ENCODE measurements at regions not wholly inside any gene's neighbourhood (a gene's known extent, or its start where the extent isn't known, plus 50 kb on each side); places are given as distances from the start of the nearest gene placed in this dataset.

GRCh38 chr4:110815950-110816349, 193.1 kb upstream of the PITX2 start:
- H3K36me3 ChIP-seq (ENCODE audit: control insufficient read depth, insufficient read depth, low read length), result no peaks in the 10 kb centered on the region
- H3K9me3 ChIP-seq, result no peaks in the 10 kb centered on the region; the same call in 1 of the 2 replicates
- Mint-ChIP-seq H3K9me3 (ENCODE audit: unreplicated experiment) (peaks cover 24% of the 10 kb centered on the region), H3K4me3 (ENCODE audit: unreplicated experiment) (no peak overlapping the region), H3K4me1 (ENCODE audit: low read depth, unreplicated experiment) (peaks cover 25% of the 10 kb centered on the region), H3K36me3 (ENCODE audit: insufficient read depth, unreplicated experiment) (no peaks in the 10 kb centered on the region), H3K27ac (ENCODE audit: unreplicated experiment) (no peak overlapping the region), H3K27me3 (ENCODE audit: insufficient read depth, unreplicated experiment) (no peaks in the 10 kb centered on the region)
- TF ChIP-seq, protein P1, sequence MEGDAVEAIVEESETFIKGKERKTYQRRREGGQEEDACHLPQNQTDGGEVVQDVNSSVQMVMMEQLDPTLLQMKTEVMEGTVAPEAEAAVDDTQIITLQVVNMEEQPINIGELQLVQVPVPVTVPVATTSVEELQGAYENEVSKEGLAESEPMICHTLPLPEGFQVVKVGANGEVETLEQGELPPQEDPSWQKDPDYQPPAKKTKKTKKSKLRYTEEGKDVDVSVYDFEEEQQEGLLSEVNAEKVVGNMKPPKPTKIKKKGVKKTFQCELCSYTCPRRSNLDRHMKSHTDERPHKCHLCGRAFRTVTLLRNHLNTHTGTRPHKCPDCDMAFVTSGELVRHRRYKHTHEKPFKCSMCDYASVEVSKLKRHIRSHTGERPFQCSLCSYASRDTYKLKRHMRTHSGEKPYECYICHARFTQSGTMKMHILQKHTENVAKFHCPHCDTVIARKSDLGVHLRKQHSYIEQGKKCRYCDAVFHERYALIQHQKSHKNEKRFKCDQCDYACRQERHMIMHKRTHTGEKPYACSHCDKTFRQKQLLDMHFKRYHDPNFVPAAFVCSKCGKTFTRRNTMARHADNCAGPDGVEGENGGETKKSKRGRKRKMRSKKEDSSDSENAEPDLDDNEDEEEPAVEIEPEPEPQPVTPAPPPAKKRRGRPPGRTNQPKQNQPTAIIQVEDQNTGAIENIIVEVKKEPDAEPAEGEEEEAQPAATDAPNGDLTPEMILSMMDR (IDR thresholded peaks at IDR 0.05; ENCODE audit: insufficient read depth in 1 of 2, low read depth in 1 of 2, low read length in 1 of 2, severe bottlenecking in 1 of 2, unreplicated experiment in 1 of 2), result no peak
- intact Hi-C loops (cut with micrococcal nuclease; ENCODE audit: unreplicated experiment), result loop anchor here (1.0 to 5.0 kb wide), 4 partner anchors 23 to 180 kb away; no protein-coding TSS in a partner anchor
- ChIA-PET CTCF (no interaction called here), POLR2A (no interaction called here)
- H3K4me3 ChIP-seq (ENCODE audit: low read depth, low read length), result no peak overlapping the region
- no peak for DNase-seq
- H3K27me3 ChIP-seq (replicated peaks; ENCODE audit: control insufficient read depth, insufficient read depth, low read length), result no peaks in the 10 kb centered on the region
- peaks cover 55% of the 10 kb centered on the region for H3K4me1 ChIP-seq
- no TSS peak for BruUV-seq (replicated peaks)

- Mint-ChIP-seq H3K4me3 (ENCODE audit: unreplicated experiment) (no peak overlapping the region), H3K9me3 (ENCODE audit: unreplicated experiment) (peaks cover 21% of the 10 kb centered on the region), H3K27ac (ENCODE audit: unreplicated experiment) (no peak overlapping the region), H3K4me1 (ENCODE audit: low read depth, unreplicated experiment) (peaks cover 24% of the 10 kb centered on the region), H3K27me3 (ENCODE audit: insufficient read depth, unreplicated experiment) (no peaks in the 10 kb centered on the region), H3K36me3 (ENCODE audit: insufficient read depth, unreplicated experiment) (no peaks in the 10 kb centered on the region)
- H3K4me3 ChIP-seq (ENCODE audit: low read depth, low read length), result no peak overlapping the region
- DNase-seq, result no peak
- ChIA-PET POLR2A (no interaction called here), CTCF (no interaction called here)
- H3K4me1 ChIP-seq, result peaks cover 60% of the 10 kb centered on the region
- TF ChIP-seq, protein P1 (IDR thresholded peaks at IDR 0.05; ENCODE audit: insufficient read depth in 1 of 2, low read depth in 1 of 2, low read length in 1 of 2, severe bottlenecking in 1 of 2, unreplicated experiment in 1 of 2), result no peak
- no peaks in the 10 kb centered on the region for H3K27me3 ChIP-seq (replicated peaks; ENCODE audit: control insufficient read depth, insufficient read depth, low read length)
- no peaks in the 10 kb centered on the region; the same call in 1 of the 2 replicates for H3K9me3 ChIP-seq
- H3K36me3 ChIP-seq (ENCODE audit: control insufficient read depth, insufficient read depth, low read length), result no peaks in the 10 kb centered on the region
- no TSS peak for BruUV-seq (replicated peaks)
- intact Hi-C loops (cut with micrococcal nuclease; ENCODE audit: unreplicated experiment), result loop anchor here (1.0 to 5.0 kb wide), 4 partner anchors 23 to 180 kb away; no protein-coding TSS in a partner anchor
These were observed 193.5 kb upstream of the PITX2 start for GRCh38 chr4:110816367-110816766.

GRCh38 chr4:110821186-110821585, 198.3 kb upstream of the PITX2 start:
- TF ChIP-seq, protein P1 (IDR thresholded peaks at IDR 0.05; ENCODE audit: insufficient read depth in 1 of 2, low read depth in 1 of 2, low read length in 1 of 2, severe bottlenecking in 1 of 2, unreplicated experiment in 1 of 2), result no peak
- intact Hi-C loops (cut with micrococcal nuclease; ENCODE audit: unreplicated experiment), result loop anchor here (1.0 to 2.0 kb wide), 4 partner anchors 30 to 198 kb away; partner anchors contain the start of gene PITX2
- H3K27ac Mint-ChIP-seq (ENCODE audit: unreplicated experiment), result no peak overlapping the region

More at GRCh38 chr4:110821186-110821585, 198.3 kb upstream of the PITX2 start:
- Mint-ChIP-seq H3K9me3 (ENCODE audit: unreplicated experiment) (no peaks in the 10 kb centered on the region), H3K36me3 (ENCODE audit: insufficient read depth, unreplicated experiment) (no peaks in the 10 kb centered on the region), H3K27me3 (ENCODE audit: insufficient read depth, unreplicated experiment) (no peaks in the 10 kb centered on the region), H3K4me3 (ENCODE audit: unreplicated experiment) (no peak overlapping the region), H3K4me1 (ENCODE audit: low read depth, unreplicated experiment) (peaks cover 7% of the 10 kb centered on the region)
- H3K36me3 ChIP-seq (ENCODE audit: control insufficient read depth, insufficient read depth, low read length), result no peaks in the 10 kb centered on the region
- no TSS peak for BruUV-seq (replicated peaks)
- no peaks in the 10 kb centered on the region for H3K27me3 ChIP-seq (replicated peaks; ENCODE audit: control insufficient read depth, insufficient read depth, low read length)
- ChIA-PET POLR2A (interaction anchor here (0.9 to 1.1 kb wide), 3 partner anchors 138 to 198 kb away, joined by 3 to 4 read pairs (median 3); partner anchors contain the start of gene PITX2), CTCF (interaction anchor here (0.6 to 1.4 kb wide), 2 partner anchors 106 to 157 kb away, joined by 7 read pairs; no protein-coding TSS in a partner anchor)
- H3K4me3 ChIP-seq (ENCODE audit: low read depth, low read length), result no peak overlapping the region
- H3K4me1 ChIP-seq, result peaks cover 61% of the 10 kb centered on the region
- peak; percentile 79 to 83 for DNase-seq
- H3K9me3 ChIP-seq, result no peaks in the 10 kb centered on the region
